ENCODE measurements at regions not wholly inside any gene's neighbourhood (a gene's known extent, or its start where the extent isn't known, plus 50 kb on each side); places are given as distances from the start of the nearest gene placed in this dataset.
"Not testable (repeated sequence)": the region's sequence is repeated elsewhere in the genome, so short reads cannot be mapped to it uniquely, and the experiment has no call there.

DNA sequence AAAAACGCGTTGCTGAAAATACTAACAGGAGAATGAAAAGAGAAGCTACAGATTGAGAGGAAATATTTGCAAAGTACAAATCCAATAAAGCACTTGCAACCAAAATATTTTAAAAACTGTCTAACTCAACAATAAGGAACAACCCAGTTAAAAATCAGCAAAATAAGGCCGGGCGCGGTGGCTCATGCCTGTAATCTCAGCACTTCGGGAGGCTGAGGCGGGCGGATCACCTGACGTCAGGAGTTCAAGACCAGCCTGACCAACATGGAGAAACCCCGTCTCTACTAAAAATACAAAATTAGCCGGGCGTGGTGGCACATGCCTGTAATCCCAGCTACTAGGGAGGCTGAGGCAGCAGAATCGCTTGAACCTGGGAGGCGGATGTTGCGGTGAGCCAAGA lies 798.6 kb downstream of the PLCL1 start:
- H3K4me1 ChIP-seq (ENCODE audit: control insufficient read depth in 1 of 2, insufficient read depth in 2 of 2, low read length in 2 of 2); H3K9me3 ChIP-seq (ENCODE audit: control insufficient read depth, low read length); H3K27me3 ChIP-seq (ENCODE audit: control insufficient read depth in 1 of 2, insufficient read depth in 2 of 2, low read length in 1 of 2); intact Hi-C loops (cut with DNase I); DNase-seq; H3K36me3 ChIP-seq (ENCODE audit: control insufficient read depth in 1 of 2, insufficient read depth in 2 of 2, low read length in 1 of 2); H3K4me3 ChIP-seq (ENCODE audit: low read length in 2 of 2); ATAC-seq (ENCODE audit: low FRiP score); H3K27ac ChIP-seq (ENCODE audit: low read depth in 1 of 2, low read length in 2 of 2): not testable (repeated sequence)
- WGBS, 2 donors, result 93 to 97% methylated on average over 15 of the region's 15 CpGs

GRCh38 chr2:198597648-198598047 lies 793.3 kb downstream of the PLCL1 start:
- 38 to 39% methylated on average over 5 of the region's 5 CpGs for WGBS, 2 donors
- Histone ChIP-seq H3K27ac (ENCODE audit: low read depth in 1 of 2, low read length in 2 of 2) (no peak overlapping the region), H3K36me3 (ENCODE audit: control insufficient read depth in 1 of 2, insufficient read depth in 2 of 2, low read length in 1 of 2) (no peaks in the 10 kb centered on the region), H3K4me1 (ENCODE audit: control insufficient read depth in 1 of 2, insufficient read depth in 2 of 2, low read length in 2 of 2) (no peaks in the 10 kb centered on the region), H3K9me3 (ENCODE audit: control insufficient read depth, low read length) (no peaks in the 10 kb centered on the region), H3K4me3 (ENCODE audit: low read length in 2 of 2) (no peak overlapping the region), H3K27me3 (ENCODE audit: control insufficient read depth in 1 of 2, insufficient read depth in 2 of 2, low read length in 1 of 2) (no peaks in the 10 kb centered on the region)
- ATAC-seq (ENCODE audit: low FRiP score) (no peak), DNase-seq (no peak)
- intact Hi-C loops (cut with DNase I), result no loop called here

GRCh38 chr2:198596985-198597384 lies 792.6 kb downstream of the PLCL1 start:
- DNase-seq, result no peak
- Histone ChIP-seq H3K9me3 (ENCODE audit: control insufficient read depth, low read length) (no peaks in the 10 kb centered on the region), H3K36me3 (ENCODE audit: control insufficient read depth in 1 of 2, insufficient read depth in 2 of 2, low read length in 1 of 2) (no peaks in the 10 kb centered on the region), H3K4me3 (ENCODE audit: low read length in 2 of 2) (no peak overlapping the region), H3K27ac (ENCODE audit: low read depth in 1 of 2, low read length in 2 of 2) (no peak overlapping the region), H3K4me1 (ENCODE audit: control insufficient read depth in 1 of 2, insufficient read depth in 2 of 2, low read length in 2 of 2) (no peaks in the 10 kb centered on the region), H3K27me3 (ENCODE audit: control insufficient read depth in 1 of 2, insufficient read depth in 2 of 2, low read length in 1 of 2) (no peaks in the 10 kb centered on the region)
- intact Hi-C loops (cut with DNase I), result no loop called here
- no peak for ATAC-seq (ENCODE audit: low FRiP score)

DNA sequence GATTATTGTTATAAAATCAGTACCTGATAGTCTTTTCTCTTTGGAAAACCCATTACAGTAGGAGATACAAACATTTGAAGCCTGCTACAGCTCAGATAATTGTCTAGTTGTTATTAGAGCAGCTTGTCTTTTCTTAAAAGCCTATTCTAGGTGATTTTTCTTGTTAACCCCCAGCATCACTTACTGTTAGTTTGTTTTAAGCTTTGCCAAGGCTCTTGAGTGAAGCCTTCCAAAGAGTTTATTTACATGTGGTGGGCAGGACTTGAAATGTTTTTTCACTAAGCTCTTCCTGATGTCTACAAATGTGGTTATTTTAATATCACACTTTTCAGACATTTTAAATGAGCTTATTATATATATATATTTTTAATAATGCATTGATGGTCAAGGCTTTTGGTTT lies 791.3 kb downstream of the PLCL1 start:
- no peaks in the 10 kb centered on the region for H3K36me3 ChIP-seq (ENCODE audit: control insufficient read depth in 1 of 2, insufficient read depth in 2 of 2, low read length in 1 of 2)
- H3K9me3 ChIP-seq (ENCODE audit: control insufficient read depth, low read length), result no peaks in the 10 kb centered on the region
- no peak overlapping the region for H3K27ac ChIP-seq (ENCODE audit: low read depth in 1 of 2, low read length in 2 of 2)
- intact Hi-C loops (cut with DNase I), result no loop called here
- H3K4me1 ChIP-seq (ENCODE audit: control insufficient read depth in 1 of 2, insufficient read depth in 2 of 2, low read length in 2 of 2), result no peaks in the 10 kb centered on the region
- no peak for ATAC-seq (ENCODE audit: low FRiP score)
- no peak for DNase-seq
- no peak overlapping the region for H3K4me3 ChIP-seq (ENCODE audit: low read length in 2 of 2)
- H3K27me3 ChIP-seq (ENCODE audit: control insufficient read depth in 1 of 2, insufficient read depth in 2 of 2, low read length in 1 of 2), result no peaks in the 10 kb centered on the region

DNA sequence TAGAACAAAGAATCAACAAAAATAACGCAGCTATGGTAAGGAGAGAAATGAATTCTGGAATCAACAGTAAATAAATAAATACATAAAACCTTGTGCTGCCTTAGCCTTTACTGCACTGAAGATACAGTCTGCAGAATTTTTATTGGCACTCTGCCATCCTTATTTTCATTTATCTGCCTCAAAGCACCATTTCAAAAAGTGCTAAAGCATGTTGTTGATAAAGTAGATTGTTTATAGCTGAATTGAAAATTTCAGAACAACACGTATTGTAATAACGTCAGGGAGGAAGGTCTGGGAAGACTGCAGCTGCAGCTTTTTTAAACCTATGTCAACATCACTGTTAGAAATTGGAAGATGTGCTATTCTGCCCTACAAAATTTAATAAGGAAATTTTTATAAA lies 787.2 kb downstream of the PLCL1 start:
- 42 to 49% methylated on average over 3 of the region's 3 CpGs for WGBS, 2 donors
- no peak overlapping the region for H3K27ac ChIP-seq (ENCODE audit: low read depth in 1 of 2, low read length in 2 of 2)
- ATAC-seq (ENCODE audit: low FRiP score) (no peak), DNase-seq (no peak)
- no peaks in the 10 kb centered on the region for H3K36me3 ChIP-seq (ENCODE audit: control insufficient read depth in 1 of 2, insufficient read depth in 2 of 2, low read length in 1 of 2)
- no peaks in the 10 kb centered on the region for H3K27me3 ChIP-seq (ENCODE audit: control insufficient read depth in 1 of 2, insufficient read depth in 2 of 2, low read length in 1 of 2)
- H3K4me1 ChIP-seq (ENCODE audit: control insufficient read depth in 1 of 2, insufficient read depth in 2 of 2, low read length in 2 of 2), result no peaks in the 10 kb centered on the region
- intact Hi-C loops (cut with DNase I), result no loop called here
- no peak overlapping the region for H3K4me3 ChIP-seq (ENCODE audit: low read length in 2 of 2)
- no peaks in the 10 kb centered on the region for H3K9me3 ChIP-seq (ENCODE audit: control insufficient read depth, low read length)

DNA sequence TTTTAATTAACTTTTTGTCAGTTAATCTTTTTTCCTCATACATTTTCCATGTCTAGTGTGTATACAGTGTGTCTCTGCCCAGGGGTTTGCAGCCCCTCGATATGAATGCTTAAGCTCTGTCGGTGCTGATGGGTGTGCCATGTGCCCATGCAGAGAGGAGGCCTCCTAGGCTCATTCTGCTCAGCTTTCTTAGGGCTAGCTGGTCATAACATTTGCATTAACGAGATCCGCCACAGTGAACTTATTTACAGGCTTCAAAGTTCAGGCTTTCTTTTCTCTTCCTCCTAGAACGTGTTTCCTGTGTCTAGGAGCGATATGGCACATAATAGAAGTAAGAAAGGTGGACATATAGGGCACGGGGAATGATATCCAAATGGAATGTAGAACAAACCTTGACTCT lies 783.3 kb downstream of the PLCL1 start:
- DNase-seq (no peak), ATAC-seq (ENCODE audit: low FRiP score) (no peak)
- Histone ChIP-seq H3K4me1 (ENCODE audit: control insufficient read depth in 1 of 2, insufficient read depth in 2 of 2, low read length in 2 of 2) (no peaks in the 10 kb centered on the region), H3K36me3 (ENCODE audit: control insufficient read depth in 1 of 2, insufficient read depth in 2 of 2, low read length in 1 of 2) (no peaks in the 10 kb centered on the region), H3K27me3 (ENCODE audit: control insufficient read depth in 1 of 2, insufficient read depth in 2 of 2, low read length in 1 of 2) (no peaks in the 10 kb centered on the region), H3K27ac (ENCODE audit: low read depth in 1 of 2, low read length in 2 of 2) (no peak overlapping the region), H3K9me3 (ENCODE audit: control insufficient read depth, low read length) (no peaks in the 10 kb centered on the region), H3K4me3 (ENCODE audit: low read length in 2 of 2) (no peak overlapping the region)
- intact Hi-C loops (cut with DNase I), result no loop called here
- 68 to 71% methylated on average over 7 of the region's 7 CpGs for WGBS, 2 donors

- Histone ChIP-seq H3K4me1 (ENCODE audit: control insufficient read depth in 1 of 2, insufficient read depth in 2 of 2, low read length in 2 of 2) (no peaks in the 10 kb centered on the region), H3K36me3 (ENCODE audit: control insufficient read depth in 1 of 2, insufficient read depth in 2 of 2, low read length in 1 of 2) (no peaks in the 10 kb centered on the region), H3K27ac (ENCODE audit: low read depth in 1 of 2, low read length in 2 of 2) (no peak overlapping the region), H3K9me3 (ENCODE audit: control insufficient read depth, low read length) (no peaks in the 10 kb centered on the region), H3K4me3 (ENCODE audit: low read length in 2 of 2) (no peak overlapping the region), H3K27me3 (ENCODE audit: control insufficient read depth in 1 of 2, insufficient read depth in 2 of 2, low read length in 1 of 2) (no peaks in the 10 kb centered on the region)
- intact Hi-C loops (cut with DNase I), result no loop called here
- DNase-seq (no peak), ATAC-seq (ENCODE audit: low FRiP score) (no peak)
- WGBS, 2 donors, result 77 to 87% methylated on average over 7 of the region's 7 CpGs
These were observed 782.8 kb downstream of the PLCL1 start for GRCh38 chr2:198587240-198587639.

- no peak for DNase-seq
- intact Hi-C loops (cut with DNase I), result no loop called here
- ATAC-seq (ENCODE audit: low FRiP score), result no peak
- H3K27ac ChIP-seq (ENCODE audit: low read depth in 1 of 2, low read length in 2 of 2), result no peak overlapping the region
- H3K4me3 ChIP-seq (ENCODE audit: low read length in 2 of 2), result no peak overlapping the region
- no peaks in the 10 kb centered on the region for H3K27me3 ChIP-seq (ENCODE audit: control insufficient read depth in 1 of 2, insufficient read depth in 2 of 2, low read length in 1 of 2)
- peaks cover 2% of the 10 kb centered on the region for H3K9me3 ChIP-seq (ENCODE audit: control insufficient read depth, low read length)
- WGBS, 2 donors, result 12 to 15% methylated on average over 4 of the region's 4 CpGs
- no peaks in the 10 kb centered on the region for H3K4me1 ChIP-seq (ENCODE audit: control insufficient read depth in 1 of 2, insufficient read depth in 2 of 2, low read length in 2 of 2)
- H3K36me3 ChIP-seq (ENCODE audit: control insufficient read depth in 1 of 2, insufficient read depth in 2 of 2, low read length in 1 of 2), result no peaks in the 10 kb centered on the region
These were observed 767.0 kb downstream of the PLCL1 start for GRCh38 chr2:198571393-198571792.

DNA sequence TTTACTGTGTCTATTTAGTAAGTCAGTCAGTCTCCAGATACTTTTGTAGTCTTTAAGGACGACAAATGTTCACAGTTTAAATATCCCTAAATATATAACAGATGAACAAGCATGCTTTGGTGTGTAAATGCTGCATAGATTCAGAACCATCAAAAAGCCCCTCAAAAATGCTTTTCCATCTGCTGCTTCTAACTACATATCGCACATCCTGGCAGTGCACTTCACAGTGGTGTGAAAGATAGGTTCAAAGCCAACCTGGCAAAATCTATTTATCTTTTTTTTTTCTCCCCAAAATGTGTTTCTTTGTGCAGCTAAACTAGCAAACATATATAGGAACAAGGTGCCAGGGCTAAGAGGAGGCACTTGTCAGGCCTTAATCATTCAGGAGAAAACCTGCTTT lies 753.8 kb downstream of the PLCL1 start:
- H3K27ac ChIP-seq (ENCODE audit: low read depth in 1 of 2, low read length in 2 of 2), result no peak overlapping the region
- no peaks in the 10 kb centered on the region for H3K36me3 ChIP-seq (ENCODE audit: control insufficient read depth in 1 of 2, insufficient read depth in 2 of 2, low read length in 1 of 2)
- DNase-seq (no peak), ATAC-seq (ENCODE audit: low FRiP score) (no peak)
- no peaks in the 10 kb centered on the region for H3K27me3 ChIP-seq (ENCODE audit: control insufficient read depth in 1 of 2, insufficient read depth in 2 of 2, low read length in 1 of 2)
- 76 to 79% methylated on average over 2 of the region's 2 CpGs for WGBS, 2 donors
- intact Hi-C loops (cut with DNase I), result no loop called here
- H3K4me3 ChIP-seq (ENCODE audit: low read length in 2 of 2), result no peak overlapping the region
- no peaks in the 10 kb centered on the region for H3K9me3 ChIP-seq (ENCODE audit: control insufficient read depth, low read length)
- no peaks in the 10 kb centered on the region for H3K4me1 ChIP-seq (ENCODE audit: control insufficient read depth in 1 of 2, insufficient read depth in 2 of 2, low read length in 2 of 2)
